ENCODE measurements at regions not wholly inside any gene's neighbourhood (a gene's known extent, or its start where the extent isn't known, plus 50 kb on each side); places are given as distances from the start of the nearest gene placed in this dataset.

DNA sequence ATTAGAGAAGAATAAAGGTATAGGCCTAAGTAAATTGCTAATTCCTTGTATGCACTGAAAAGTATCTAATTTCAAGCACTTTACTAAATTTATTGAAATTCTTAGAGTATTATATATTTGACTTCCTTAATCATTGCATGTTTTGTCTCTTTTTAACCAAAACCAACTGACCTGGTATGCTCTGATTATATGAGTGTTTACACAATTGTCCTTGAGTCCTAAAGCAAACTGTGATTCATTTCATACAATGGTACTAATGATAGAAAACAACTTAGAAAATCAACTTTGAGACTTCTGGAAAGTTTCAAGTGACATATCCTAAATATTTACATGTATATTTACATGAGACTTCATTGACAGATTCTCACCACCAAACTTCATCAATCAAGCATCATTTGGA is 1177.1 kb downstream of the ADGRL3 start:
- no peak for TF ChIP-seq CTCF (IDR thresholded peaks at IDR 0.05)
- TF ChIP-seq POLR2A (IDR thresholded peaks at IDR 0.05) = no peak
- no peak for TF ChIP-seq EP300 (IDR thresholded peaks at IDR 0.05)
